HG02610 (cell line): ENCODE measurements at regions not wholly inside any gene's neighbourhood (a gene's known extent, or its start where the extent isn't known, plus 50 kb on each side); places are given as distances from the start of the nearest gene placed in this dataset.
"Not testable (repeated sequence)": the region's sequence is repeated elsewhere in the genome, so short reads cannot be mapped to it uniquely, and the experiment has no call there.

Source experiments
- ATAC-seq: cut with Tn5 transposase; IDR thresholded peaks from one replicate; pipeline ENCODE4 v1.9.1; 2021; ENCODE audit warnings: mild to moderate bottlenecking, moderate library complexity; ENCODE audit not compliant: unreplicated experiment

DNA sequence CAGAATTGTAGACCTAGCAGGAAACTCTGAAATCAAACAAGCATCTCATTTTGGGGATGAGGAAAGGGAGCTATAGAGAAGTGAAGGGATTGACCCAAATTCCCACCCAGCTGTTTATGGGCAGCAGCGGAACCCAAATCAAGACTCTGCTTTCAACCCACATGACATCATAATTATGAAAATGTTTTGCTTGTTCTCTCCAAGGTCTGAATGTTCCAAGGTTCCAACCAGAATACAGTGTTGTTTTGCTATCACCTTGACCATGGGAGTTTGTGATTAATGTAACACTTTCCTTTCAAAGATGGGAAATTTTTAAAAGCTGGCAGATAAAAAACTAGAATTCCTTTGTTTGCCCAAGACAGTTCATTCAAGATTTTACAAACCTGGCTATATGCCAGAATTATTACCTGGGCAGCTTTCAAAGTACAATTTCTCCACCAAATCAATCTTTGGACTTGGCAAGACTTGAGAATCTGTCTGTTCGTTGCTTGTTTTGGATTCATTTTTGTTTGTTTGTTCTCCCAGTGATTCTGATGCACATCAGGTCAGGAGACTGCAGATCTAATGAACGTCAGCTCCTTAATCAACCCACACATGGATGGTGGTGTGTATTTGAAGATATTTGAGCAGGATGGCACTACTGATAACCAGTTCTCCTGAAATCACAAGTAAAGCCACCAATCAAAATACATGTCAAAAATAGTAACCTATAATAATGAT lies 322.7 kb downstream of the FOXO1 start:
- ATAC-seq, result no peak

DNA sequence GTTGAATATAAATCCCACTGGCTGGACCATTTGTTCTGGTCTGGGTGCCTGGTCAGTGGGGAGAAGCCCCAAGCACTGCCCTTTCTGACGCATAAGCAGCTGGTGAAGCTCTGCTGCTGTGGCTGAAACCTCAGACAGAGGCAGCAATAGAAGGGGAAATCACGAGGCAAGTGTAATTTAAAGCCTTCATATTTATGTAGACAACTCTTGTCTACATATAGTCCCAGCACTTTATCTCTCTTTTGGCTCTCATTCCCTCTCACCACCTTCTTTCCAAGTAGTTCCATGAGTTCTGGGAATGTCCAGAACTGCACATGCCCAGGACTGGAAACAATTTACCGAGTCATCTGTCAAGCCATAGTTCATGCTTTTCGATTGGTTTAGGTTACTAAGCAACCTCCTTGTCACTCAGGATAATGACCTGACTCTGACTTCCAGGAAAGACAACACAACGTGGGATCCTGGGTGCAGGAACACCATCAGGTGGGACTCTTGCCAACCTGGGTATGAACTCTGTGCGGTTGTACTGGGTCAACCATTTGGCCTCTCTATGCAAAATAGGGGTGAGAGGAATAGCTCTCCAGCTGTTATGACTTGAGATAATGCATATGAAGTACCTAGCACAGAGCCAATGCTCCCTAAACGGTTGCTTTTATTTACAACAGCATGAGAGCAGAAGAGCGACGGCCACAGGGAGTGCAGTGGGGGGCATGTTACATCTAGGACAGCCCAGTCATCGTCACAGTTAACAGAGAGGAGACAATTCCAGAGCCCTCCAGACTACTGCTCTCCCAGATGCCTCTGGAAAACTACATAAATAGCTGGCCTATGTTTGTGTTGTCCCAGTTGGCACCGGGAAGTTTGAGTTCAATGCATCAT lies 321.9 kb downstream of the FOXO1 start:
- no peak for ATAC-seq

DNA sequence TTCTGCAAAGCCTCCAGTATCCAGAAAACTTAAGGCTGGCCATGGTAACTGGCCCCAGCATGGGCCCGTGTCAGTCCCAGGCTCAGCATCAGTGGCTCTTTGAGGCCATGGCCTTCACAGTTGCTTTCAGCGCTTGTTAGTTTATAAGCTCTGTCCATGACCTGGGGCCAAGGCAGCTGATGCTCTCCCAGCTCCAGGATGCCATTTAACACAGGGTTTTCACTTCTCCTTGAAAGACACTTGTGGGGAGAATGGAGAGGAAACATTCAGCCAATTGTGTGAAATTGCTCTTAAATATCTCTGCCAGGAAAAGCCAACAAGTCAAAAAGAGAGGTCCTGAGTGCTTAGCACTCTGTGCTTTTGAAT lies 321.3 kb downstream of the FOXO1 start:
- no peak for ATAC-seq

DNA sequence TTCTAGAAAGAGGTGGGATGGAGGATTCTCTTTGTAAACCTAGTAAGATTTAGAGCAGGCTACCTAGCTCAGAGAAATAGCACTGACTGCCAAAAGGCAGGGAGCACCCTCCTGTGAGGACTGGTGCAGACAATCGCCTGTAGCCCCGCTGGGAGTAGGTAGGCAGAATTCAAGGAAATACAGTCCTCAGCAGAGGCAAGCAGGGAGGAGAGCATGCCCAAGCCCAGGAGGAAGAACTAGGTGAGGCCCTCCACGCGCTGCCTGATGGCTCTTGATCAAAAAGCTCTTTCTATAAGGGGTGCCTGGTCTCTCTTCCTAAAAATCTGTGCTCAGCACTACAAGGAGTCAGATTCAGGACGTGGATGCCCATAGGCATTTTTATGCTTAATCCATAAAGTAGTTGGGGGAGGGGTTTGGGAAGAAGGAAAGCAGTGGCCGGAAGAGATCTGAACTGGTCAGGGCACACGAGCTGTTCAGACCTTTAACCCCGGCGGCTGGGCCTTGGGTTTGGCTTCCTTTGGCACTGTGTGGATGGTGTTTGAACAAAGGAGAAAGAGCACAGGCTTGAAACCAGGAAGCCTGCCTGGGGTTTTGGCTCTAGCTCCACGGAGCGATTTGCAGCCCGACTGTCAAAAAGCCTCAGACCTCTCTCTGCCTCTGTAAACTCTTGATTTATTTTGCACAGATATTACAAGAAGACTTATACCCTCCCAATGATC lies 320.6 kb downstream of the FOXO1 start:
- no peak for ATAC-seq

DNA sequence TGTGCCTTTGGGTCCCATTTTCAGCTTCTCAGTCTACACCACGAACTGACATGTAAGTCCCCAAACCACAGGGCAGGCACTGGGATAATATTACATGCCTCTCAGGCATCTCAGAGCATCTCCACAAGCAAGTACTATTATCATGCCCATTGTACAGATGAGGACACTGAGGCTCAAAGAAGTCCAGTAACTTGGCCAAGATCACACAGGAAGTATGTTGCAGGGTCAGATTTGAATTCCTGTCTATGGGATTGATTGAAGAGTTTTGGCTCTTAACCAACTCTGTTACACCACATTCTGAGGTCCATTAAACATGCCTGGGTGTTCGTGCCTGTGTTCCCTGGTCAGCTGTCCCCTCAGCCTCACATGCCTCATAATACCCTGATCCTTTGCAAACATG lies 319.8 kb downstream of the FOXO1 start:
- no peak for ATAC-seq

DNA sequence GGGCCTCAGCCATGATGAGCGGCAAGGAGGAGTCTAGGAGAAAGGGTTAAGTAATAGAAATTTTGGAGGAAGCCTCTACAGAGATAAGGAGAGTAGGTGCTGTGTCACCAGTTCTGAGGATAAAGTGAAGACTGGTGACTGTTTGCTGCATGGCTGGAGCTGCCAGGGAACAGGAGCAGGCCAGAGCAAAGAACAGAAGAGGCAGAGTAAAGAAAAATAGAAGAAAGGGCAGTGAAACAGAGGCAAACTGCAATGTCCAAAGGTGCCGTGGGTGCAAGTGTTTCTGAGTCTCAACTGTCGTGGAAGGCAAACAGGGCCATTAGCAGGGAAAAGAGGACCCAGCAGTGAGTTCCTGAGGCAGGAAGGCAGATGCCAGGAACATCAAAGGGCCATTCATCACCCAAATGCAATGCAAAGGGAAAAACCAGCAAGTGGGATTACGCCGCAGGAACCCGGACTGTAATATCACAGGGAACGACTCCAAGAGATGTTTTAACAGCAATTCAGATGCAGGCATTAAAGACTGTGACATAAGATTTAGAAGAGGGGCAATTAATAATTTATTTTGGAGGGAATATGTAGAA lies 318.3 kb downstream of the FOXO1 start:
- no peak for ATAC-seq

DNA sequence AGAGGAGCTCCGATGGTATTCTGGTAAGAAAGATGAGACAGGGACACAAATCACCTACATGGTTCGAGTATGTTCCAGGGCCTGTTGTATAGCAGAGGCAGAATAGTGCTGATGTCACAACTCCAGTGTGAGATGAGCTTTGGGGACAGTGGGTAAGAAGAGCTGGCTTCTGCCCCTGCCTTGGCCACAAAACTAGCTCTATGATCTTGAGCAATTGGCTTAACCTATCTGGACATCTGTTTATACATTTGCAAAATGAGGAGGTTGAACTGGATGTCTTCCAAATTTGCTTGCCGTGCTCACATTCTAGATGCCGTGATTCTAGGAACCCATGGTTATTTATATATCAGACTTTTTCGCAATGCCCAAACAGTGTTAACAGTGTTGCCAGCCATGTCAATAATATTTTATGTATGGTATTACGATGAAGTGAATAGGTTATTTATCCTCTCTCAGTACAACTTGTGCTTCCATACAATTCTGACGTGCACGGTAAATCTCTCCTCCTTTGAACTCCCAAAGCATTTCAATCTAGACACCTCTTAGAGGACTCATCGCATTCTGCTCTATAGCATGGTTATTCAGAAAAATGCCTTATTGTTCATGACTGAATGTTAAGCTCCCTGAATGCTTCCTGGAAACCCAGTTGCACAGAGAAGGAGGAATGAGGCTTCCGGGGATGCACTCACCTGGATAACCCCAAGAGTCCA lies 316.0 kb downstream of the FOXO1 start:
- no peak for ATAC-seq

DNA sequence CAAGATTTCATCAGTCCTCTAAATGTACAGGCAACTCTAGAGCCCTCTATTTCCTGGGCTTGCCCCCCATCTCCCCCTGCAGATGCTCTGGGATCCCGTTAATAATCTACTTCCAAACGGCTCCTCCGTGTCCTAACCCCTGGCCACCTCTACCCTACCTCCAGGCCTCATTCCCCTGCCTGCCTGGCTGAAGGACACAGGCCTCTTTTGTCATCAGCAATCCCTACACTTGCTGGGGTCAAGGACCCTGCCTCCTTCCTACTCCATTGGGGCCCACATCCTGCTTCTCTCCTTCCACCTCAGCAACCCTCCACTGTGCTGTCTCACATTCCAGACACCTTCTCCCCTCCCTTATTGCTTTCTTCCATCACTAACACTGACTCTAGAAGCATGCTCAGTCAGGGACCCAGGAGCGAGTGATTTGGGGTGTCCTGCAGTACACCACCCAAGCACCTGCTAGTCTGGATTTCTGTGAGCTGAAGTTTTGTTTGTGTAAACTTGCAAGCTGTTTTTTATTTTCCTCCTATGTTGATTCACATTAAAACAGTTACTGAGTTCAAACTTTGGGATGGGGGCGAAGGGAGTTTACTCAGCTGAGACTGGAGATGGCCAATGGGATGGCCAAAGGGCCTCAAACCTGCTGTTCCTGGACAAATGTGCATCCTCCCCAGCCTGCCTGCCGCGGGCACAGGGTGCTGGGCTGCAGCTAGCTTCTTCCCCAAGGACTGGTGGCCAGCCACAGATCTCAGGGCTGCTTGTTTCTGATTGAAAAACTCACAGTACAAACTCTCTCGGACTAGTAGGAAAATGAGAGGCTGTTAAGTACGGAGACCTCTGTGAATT lies 314.7 kb downstream of the FOXO1 start:
- no peak for ATAC-seq

DNA sequence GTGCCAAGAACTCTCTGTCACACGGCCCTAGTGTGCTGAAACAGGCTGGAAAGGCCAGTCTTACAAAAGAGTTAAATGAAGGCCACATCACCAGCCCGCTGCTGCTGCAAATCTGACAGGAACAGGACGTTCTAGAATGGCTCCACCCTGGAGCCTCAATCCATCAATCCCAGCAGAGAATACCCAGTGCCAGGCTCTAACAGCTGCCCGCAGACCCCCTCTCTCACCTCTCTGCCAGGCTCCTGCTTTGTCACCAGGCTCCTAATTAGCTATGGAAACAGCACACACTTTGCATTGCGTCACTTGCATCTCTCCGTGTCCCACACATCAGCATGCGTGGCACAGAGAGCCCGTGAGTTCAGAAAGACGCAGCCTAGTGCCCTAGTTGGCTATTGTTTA lies 314.1 kb downstream of the FOXO1 start:
- no peak for ATAC-seq

DNA sequence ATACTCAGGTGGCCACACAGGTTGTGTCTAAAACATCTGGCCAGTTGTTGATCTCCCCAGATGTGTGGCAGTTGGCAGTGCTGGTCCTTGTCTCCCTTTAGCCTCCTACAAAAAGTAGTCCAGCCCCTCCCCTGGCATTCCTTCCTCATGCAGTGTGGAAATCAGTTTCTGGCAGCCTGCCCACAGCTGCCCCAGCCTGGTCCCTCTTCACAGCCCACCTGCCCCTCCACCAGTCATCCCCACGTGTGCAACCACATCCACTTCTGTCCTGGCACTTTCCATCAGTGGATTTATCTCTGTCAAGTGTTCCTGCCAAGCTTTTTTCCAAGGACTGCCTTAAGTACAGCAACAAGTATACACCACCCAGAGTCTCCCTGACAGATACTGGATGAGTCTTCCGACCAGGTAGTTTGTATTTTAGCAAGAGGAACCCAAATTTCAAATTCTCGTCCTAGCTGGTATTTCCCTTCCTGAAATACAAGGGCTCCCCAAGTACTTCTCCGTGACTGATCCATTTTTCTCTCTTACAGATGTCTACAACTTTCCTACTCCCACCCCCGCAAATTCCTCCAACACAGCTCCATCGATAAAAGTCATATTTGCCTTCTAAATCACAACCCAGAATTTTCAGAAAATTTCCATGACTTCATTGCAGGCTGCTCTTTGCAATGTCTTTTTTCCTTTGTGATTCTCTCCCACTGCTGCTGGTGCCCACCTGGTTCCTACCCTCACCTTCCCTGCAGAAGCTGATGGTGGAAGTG lies 313.5 kb downstream of the FOXO1 start:
- ATAC-seq, result no peak

DNA sequence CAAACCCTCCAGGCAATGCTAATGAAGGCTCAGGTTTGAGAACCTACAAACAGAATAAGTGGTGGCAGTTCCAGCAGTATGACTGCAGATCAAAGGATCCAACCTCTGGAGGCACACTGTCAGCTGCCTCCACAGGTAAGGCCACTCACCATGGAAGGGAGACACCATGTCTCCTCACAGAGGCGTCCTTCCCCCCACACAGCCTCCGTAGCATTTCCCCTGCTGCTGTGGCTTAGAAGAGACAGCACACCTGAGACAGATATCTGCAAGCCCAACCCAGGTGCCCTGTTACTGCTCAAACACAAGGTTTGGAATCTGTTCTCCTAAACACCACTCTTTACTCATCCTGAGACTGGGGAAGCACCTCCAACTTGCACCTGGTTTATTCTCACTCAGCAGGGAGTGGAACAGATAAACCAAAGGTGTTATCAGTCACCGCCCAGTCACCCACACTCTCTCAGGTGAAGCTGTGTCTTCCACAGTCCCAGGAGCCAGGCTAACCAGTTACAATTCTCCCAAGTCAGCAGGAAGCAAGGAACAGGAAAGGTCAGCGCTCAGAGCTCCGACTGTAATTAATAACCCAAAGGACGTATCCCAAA lies 311.2 kb downstream of the FOXO1 start:
- ATAC-seq, result no peak

DNA sequence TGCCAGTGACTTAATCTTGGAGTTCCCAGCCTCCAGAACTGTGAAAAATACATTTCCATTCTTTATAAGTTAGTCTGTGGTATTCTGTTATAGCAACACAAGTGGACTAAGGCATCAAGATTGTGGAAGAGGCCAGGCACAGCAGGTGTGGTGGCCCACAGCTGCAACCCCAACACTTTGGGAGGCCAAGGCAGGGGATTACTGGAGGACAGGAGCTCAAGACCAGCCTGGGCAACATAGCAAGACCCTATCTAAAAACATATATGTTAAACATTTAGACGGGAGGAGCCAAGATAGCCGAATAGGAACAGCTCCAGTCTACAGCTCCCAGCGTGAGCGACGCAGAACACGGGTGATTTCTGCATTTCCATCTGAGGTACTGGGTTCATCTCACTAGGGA lies 310.4 kb downstream of the FOXO1 start:
- ATAC-seq, result no peak

DNA sequence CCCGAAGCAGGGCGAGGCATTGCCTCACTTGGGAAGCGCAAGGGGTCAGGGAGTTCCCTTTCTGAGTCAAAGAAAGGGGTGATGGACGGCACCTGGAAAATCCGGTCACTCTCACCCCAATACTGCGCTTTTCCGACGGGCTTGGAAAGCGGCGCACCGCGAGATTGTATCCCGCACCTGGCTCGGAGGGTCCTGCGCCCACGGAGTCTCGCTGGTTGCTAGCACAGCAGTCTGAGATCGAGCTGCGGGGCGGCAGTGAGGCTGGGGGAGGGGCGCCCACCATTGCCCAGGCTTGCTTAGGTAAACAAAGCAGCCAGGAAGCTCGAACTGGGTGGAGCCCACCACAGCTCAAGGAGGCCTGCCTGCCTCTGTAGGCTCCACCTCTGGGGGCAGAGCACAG lies 310.0 kb downstream of the FOXO1 start:
- not testable (repeated sequence) for ATAC-seq

DNA sequence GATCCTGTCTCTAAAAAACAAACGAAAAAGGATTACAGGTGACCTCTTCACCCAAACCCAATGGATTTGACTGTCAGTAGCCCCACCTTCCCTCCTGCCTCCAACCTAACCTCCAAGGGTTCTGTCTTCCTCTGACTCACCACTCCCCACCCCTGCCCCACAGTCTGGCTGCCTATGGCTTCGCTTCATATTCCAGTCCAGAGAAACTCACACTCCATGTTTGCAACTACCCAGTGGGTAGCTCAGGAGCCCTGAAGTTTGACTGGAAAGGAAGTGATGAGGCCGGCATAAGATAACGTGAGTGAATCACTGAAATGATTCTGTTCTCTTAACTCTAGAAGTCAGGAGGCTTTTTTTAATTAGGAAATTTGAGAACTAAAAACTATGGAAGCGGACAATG lies 303.9 kb downstream of the FOXO1 start:
- ATAC-seq, result no peak

DNA sequence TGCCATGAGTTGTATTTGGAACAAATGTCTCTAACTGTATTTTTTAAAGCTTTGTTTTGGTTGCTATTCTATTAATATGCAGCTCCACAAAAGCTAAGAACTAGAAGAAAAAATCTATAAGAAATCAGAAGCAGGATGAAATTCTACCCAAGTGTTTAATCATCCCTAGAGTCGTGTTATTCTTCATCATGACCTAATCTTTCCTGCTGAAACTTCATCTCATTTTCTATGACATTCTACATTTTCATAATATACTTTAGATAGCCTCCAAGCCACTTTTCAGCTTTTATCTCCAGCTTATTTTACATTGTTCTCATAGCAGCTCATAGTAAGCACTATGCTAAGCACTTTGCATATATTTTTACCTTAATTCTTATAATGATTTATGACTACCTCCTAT lies 302.8 kb downstream of the FOXO1 start:
- no peak for ATAC-seq

DNA sequence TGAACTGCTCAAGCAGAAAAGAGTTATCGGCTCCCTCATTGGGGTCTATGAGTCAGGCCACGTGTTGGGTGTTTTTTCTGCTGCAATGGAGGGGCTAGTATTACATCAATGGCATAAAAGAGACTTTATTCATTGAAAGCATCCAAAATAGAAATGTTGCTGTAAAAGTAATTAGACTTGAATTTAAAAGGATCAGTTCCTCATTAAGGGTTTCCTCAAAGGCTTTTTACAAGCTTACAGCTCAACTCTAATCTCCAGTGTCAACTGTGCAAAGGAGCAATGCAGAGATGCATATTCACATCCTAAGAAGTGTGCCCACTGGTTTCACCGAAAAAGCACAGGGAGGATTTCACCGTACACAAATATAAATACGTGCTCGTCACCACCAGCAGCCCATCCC lies 300.3 kb downstream of the FOXO1 start:
- ATAC-seq, result no peak

DNA sequence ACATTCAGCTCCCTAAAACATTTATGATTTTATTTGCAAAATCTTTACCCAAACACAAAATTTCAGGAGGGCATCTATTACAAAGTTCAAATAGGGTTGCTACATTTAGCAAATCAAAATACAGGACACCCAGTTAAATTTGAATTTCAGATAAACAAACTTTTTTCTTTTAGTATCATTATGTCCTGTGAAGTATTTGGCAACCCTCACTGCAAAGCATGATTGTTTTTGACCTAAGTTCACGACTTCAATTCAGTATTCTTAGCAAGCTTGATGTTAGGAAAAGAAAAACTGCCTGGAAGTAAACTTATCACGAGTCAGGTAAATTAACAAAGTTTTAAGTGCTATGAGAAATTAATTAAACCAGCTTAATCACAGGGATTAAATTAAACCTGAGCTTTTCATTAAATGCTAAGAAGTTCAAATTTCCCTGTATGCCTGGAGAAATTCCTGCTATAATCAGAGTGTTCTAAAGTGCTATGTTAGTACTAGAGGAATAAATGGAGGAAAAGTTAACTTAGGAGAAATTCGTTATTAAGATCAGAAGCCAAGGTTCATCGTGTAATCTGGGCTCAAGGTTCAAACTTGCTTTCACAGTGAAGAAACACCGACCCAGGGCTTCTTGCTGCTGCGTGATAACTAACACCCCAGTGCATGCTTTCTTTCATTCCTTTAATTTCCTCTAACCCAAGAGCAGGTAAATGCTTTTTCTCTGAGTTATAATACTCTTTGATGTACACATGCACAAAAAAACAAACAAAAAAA lies 298.1 kb downstream of the FOXO1 start:
- no peak for ATAC-seq

DNA sequence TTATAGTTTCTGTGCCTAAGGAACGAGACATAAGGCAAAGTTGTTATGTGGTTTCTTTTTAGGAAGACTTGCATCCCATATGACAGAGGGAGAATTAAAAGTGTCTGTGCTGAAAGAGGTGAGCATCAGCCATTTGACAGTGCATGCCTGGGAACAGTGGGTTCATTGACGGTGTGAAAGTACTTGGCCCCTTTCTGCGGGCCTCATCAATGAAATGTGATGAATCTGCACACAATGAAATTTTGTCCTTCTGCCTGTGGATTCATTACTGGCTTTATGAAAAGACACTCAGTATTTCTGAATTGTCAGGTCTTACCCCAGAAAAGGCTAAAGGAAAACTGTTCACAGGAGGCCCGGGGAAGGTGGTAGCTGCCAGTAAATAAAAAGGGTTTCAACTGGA lies 295.8 kb downstream of the FOXO1 start:
- ATAC-seq, result no peak
